NCI-H526 (cell line): ENCODE measurements at regions not wholly inside any gene's neighbourhood (a gene's known extent, or its start where the extent isn't known, plus 50 kb on each side); places are given as distances from the start of the nearest gene placed in this dataset.
"Not testable (repeated sequence)": the region's sequence is repeated elsewhere in the genome, so short reads cannot be mapped to it uniquely, and the experiment has no call there.

Source experiments
- DNase-seq, 2 experiments: peaks; one replicate each; lab custom pipeline; 2025; lab: John Stamatoyannopoulos, UW

- DNase-seq: no peak
Measured at GRCh38 chr4:148651991-148652390, 209.8 kb upstream of the NR3C2 start.

- no peak for DNase-seq
Measured at GRCh38 chr4:148649652-148650331, 207.6 kb upstream of the NR3C2 start.

- no peak for DNase-seq
Measured at GRCh38 chr4:148643851-148644250, 201.6 kb upstream of the NR3C2 start.

- DNase-seq: no peak
Measured at GRCh38 chr4:148642907-148643306, 200.7 kb upstream of the NR3C2 start.

GRCh38 chr4:148638079-148638478 lies 195.9 kb upstream of the NR3C2 start:
- not testable (repeated sequence) for DNase-seq

GRCh38 chr4:148637453-148637852 lies 195.2 kb upstream of the NR3C2 start:
- not testable (repeated sequence) for DNase-seq

GRCh38 chr4:148634476-148634875 lies 192.3 kb upstream of the NR3C2 start:
- peak; percentile 74 to 80 for DNase-seq

- peak; percentile 45 to 80 for DNase-seq
Measured at GRCh38 chr4:148633720-148634119, 191.5 kb upstream of the NR3C2 start.

GRCh38 chr4:148632476-148632875 lies 190.3 kb upstream of the NR3C2 start:
- no peak for DNase-seq

GRCh38 chr4:148630051-148630450 lies 187.8 kb upstream of the NR3C2 start:
- no peak for DNase-seq

GRCh38 chr4:148618856-148619255 lies 176.6 kb upstream of the NR3C2 start:
- no peak for DNase-seq

- no peak for DNase-seq
Measured at GRCh38 chr4:148608968-148609367, 166.8 kb upstream of the NR3C2 start.

GRCh38 chr4:148598418-148599207 lies 156.4 kb upstream of the NR3C2 start:
- DNase-seq: peak in 1 of 2 experiments; percentile 7

- DNase-seq: no peak
Measured at GRCh38 chr4:148589182-148589581, 147.0 kb upstream of the NR3C2 start.

GRCh38 chr4:148575577-148575976 lies 133.4 kb upstream of the NR3C2 start:
- no peak for DNase-seq

GRCh38 chr4:148574911-148575310 lies 132.7 kb upstream of the NR3C2 start:
- no peak for DNase-seq

GRCh38 chr4:148574502-148574901 lies 132.3 kb upstream of the NR3C2 start:
- DNase-seq: no peak

GRCh38 chr4:148574066-148574465 lies 131.9 kb upstream of the NR3C2 start:
- DNase-seq: no peak

GRCh38 chr4:148573296-148573695 lies 131.1 kb upstream of the NR3C2 start:
- DNase-seq: no peak

- DNase-seq: no peak
Measured at GRCh38 chr4:148565801-148566200, 123.6 kb upstream of the NR3C2 start.

- DNase-seq: no peak
Measured at GRCh38 chr4:148563684-148564083, 121.5 kb upstream of the NR3C2 start.

GRCh38 chr4:148561467-148561866 lies 119.3 kb upstream of the NR3C2 start:
- DNase-seq: no peak

- DNase-seq: no peak
Measured at GRCh38 chr4:148557793-148558192, 115.6 kb upstream of the NR3C2 start.
